Stomach (tissue), 8 donors: ENCODE measurements at regions not wholly inside any gene's neighbourhood (a gene's known extent, or its start where the extent isn't known, plus 50 kb on each side); places are given as distances from the start of the nearest gene placed in this dataset.

ENCODE experiments used
- DNase-seq, 2 donors: peaks; one replicate each; pipeline versions ENCODE4 v3.0.0 to v3.0.0-alpha.2; 2013 to 2019
- H3K27ac ChIP-seq, 5 donors: fragments of 200-600 bp in 4 of 5; sonication (generic) in 4 of 5; one replicate each; pipeline ENCODE4 v1.5.1; 2013 to 2019; ENCODE audit warnings: mild to moderate bottlenecking in 1 of 5, moderate library complexity in 1 of 5
- H3K27me3 ChIP-seq, 3 donors: fragments of 200-600 bp; sonication (generic); one replicate each; pipeline ENCODE4 v1.5.1; 2017 to 2019; ENCODE audit warnings: mixed run types in 1 of 3
- H3K36me3 ChIP-seq, 4 donors: fragments of 200-600 bp; sonication (generic); 1 replicate in 3 of 4; 2 replicates in 1 of 4; pipeline ENCODE4 v1.5.1; 2016 to 2019
- H3K4me1 ChIP-seq, 4 donors: fragments of 200-600 bp; sonication (generic); one replicate each; pipeline ENCODE4 v1.5.1; 2016 to 2019
- H3K4me3 ChIP-seq, 4 donors: fragments of 200-600 bp; sonication (generic) in 3 of 4; one replicate each; pipeline ENCODE4 v1.5.1; 2016 to 2019; ENCODE audit warnings: mild to moderate bottlenecking in 1 of 4
- H3K9me3 ChIP-seq, 4 donors: fragments of 200-600 bp; sonication (generic); one replicate each; pipeline ENCODE4 v1.5.1; 2016 to 2019
- CTCF ChIP-seq, 7 experiments: fragments of 450-650 bp in 4 of 7; fragments of 200-600 bp in 3 of 7; sonication (generic) in 3 of 7; IDR thresholded peaks; one replicate each; pipeline ENCODE4 v1.5.1; 2016 to 2019; ENCODE audit warnings: antibody characterized with exemption in 7 of 7, control low read depth in 2 of 7, mild to moderate bottlenecking in 1 of 7
- EP300 ChIP-seq: sonication (generic); formaldehyde crosslinking; IDR thresholded peaks from one replicate; pipeline ENCODE4 v1.6.1; 2017; ENCODE audit warnings: antibody characterized with exemption
- POLR2A ChIP-seq, 4 donors: fragments of 450-650 bp; IDR thresholded peaks; one replicate each; pipeline ENCODE4 v1.6.1; 2016; ENCODE audit warnings: antibody characterized with exemption in 4 of 4, control low read depth in 2 of 4, mild to moderate bottlenecking in 1 of 4, moderate library complexity in 1 of 4
- POLR2AphosphoS5 ChIP-seq, 3 donors: sonication (generic); formaldehyde crosslinking; IDR thresholded peaks; one replicate each; pipeline ENCODE4 v1.6.1; 2016; ENCODE audit warnings: antibody characterized with exemption in 3 of 3
- WGBS, 5 donors: extraction: QIAGEN DNeasy Blood & Tissue Kit in 3 of 5; methylation state at CpG; one replicate each; pipeline versions ENCODE4 v1.1.5 to v1.1.7; 2013 to 2018; 5-methylcytosine and 5-hydroxymethylcytosine counted together
- intact Hi-C: fragments of 100-400 bp; cut with DNase I; formaldehyde crosslinking; loops from one replicate; pipeline ENCODE4 v1.15.1; 2023; ENCODE audit warnings: low total_unique reads
- donor health status: healthy with polysubstance abuse.
- donor health status: Bipolar disorder and iron deficiency.
- donor health status: healthy.

- H3K27me3 ChIP-seq = no peaks in the 10 kb centered on the region
- intact Hi-C loops = no loop called here
- no peak for DNase-seq
- H3K9me3 ChIP-seq = no peaks in the 10 kb centered on the region
- H3K27ac ChIP-seq = no peak overlapping the region
- no peaks in the 10 kb centered on the region for H3K36me3 ChIP-seq
- WGBS, 5 donors = 68 to 90% (median 77%) methylated on average over 4 of the region's 4 CpGs
- TF ChIP-seq CTCF (IDR thresholded peaks at IDR 0.05) (no peak), POLR2A (IDR thresholded peaks at IDR 0.05) (no peak), EP300 (no peak), POLR2AphosphoS5 (IDR thresholded peaks at IDR 0.05) (no peak)
- no peaks in the 10 kb centered on the region for H3K4me1 ChIP-seq
- no peak overlapping the region for H3K4me3 ChIP-seq
Measured at GRCh38 chr10:4007771-4008170, 222.8 kb upstream of the KLF6 start.

- intact Hi-C loops = no loop called here
- no peak overlapping the region for H3K27ac ChIP-seq
- WGBS, 5 donors = 73 to 84% (median 76%) methylated on average over 7 of the region's 7 CpGs
- no peaks in the 10 kb centered on the region for H3K9me3 ChIP-seq
- no peaks in the 10 kb centered on the region for H3K27me3 ChIP-seq
- H3K36me3 ChIP-seq = no peaks in the 10 kb centered on the region
- DNase-seq = no peak
- no peak overlapping the region for H3K4me3 ChIP-seq
- no peaks in the 10 kb centered on the region for H3K4me1 ChIP-seq
- no peak for TF ChIP-seq EP300
- no peak for TF ChIP-seq CTCF (IDR thresholded peaks at IDR 0.05)
Measured at GRCh38 chr10:4006858-4007257, 221.8 kb upstream of the KLF6 start.

- H3K27ac ChIP-seq = no peak overlapping the region
- 68 to 85% (median 81%) methylated on average over 8 of the region's 8 CpGs for WGBS, 5 donors
Measured at GRCh38 chr10:4006051-4006450, 221.0 kb upstream of the KLF6 start.

GRCh38 chr10:4004990-4005389 lies 220.0 kb upstream of the KLF6 start:
- no peak for DNase-seq
- 88 to 96% (median 94%) methylated on average over 8 of the region's 8 CpGs for WGBS, 5 donors
- TF ChIP-seq EP300 (no peak), CTCF (IDR thresholded peaks at IDR 0.05) (no peak), POLR2AphosphoS5 (IDR thresholded peaks at IDR 0.05) (no peak), POLR2A (IDR thresholded peaks at IDR 0.05) (no peak)
- H3K27ac ChIP-seq = no peak overlapping the region
- H3K27me3 ChIP-seq = no peaks in the 10 kb centered on the region
- no peak overlapping the region for H3K4me3 ChIP-seq
- H3K4me1 ChIP-seq = no peaks in the 10 kb centered on the region
- no peaks in the 10 kb centered on the region for H3K9me3 ChIP-seq
- H3K36me3 ChIP-seq = no peaks in the 10 kb centered on the region
- intact Hi-C loops = no loop called here

More at GRCh38 chr10:4006051-4006450, 221.0 kb upstream of the KLF6 start:
- no peak for TF ChIP-seq POLR2AphosphoS5 (IDR thresholded peaks at IDR 0.05)
- TF ChIP-seq POLR2A (IDR thresholded peaks at IDR 0.05) = no peak
- TF ChIP-seq EP300 = no peak
- no peak for TF ChIP-seq CTCF (IDR thresholded peaks at IDR 0.05)
- Histone ChIP-seq H3K4me1 (no peaks in the 10 kb centered on the region), H3K36me3 (no peaks in the 10 kb centered on the region), H3K27me3 (no peaks in the 10 kb centered on the region), H3K9me3 (no peaks in the 10 kb centered on the region), H3K4me3 (no peak overlapping the region)
- intact Hi-C loops = no loop called here
- peak in 1 of 2 donors; percentile 25 for DNase-seq

- WGBS, 5 donors = 71 to 79% (median 75%) methylated on average over 5 of the region's 5 CpGs
- Histone ChIP-seq H3K4me3 (no peak overlapping the region), H3K9me3 (no peaks in the 10 kb centered on the region), H3K4me1 (no peaks in the 10 kb centered on the region), H3K36me3 (no peaks in the 10 kb centered on the region), H3K27ac (no peak overlapping the region), H3K27me3 (no peaks in the 10 kb centered on the region)
- intact Hi-C loops = no loop called here
- TF ChIP-seq POLR2A (IDR thresholded peaks at IDR 0.05) = no peak
- no peak for TF ChIP-seq EP300
- TF ChIP-seq CTCF (IDR thresholded peaks at IDR 0.05) = no peak
- no peak for TF ChIP-seq POLR2AphosphoS5 (IDR thresholded peaks at IDR 0.05)
- DNase-seq = no peak
Measured at GRCh38 chr10:4004144-4004543, 219.1 kb upstream of the KLF6 start.
